ENCODE measurements at regions not wholly inside any gene's neighbourhood (a gene's known extent, or its start where the extent isn't known, plus 50 kb on each side); places are given as distances from the start of the nearest gene placed in this dataset.

DNA sequence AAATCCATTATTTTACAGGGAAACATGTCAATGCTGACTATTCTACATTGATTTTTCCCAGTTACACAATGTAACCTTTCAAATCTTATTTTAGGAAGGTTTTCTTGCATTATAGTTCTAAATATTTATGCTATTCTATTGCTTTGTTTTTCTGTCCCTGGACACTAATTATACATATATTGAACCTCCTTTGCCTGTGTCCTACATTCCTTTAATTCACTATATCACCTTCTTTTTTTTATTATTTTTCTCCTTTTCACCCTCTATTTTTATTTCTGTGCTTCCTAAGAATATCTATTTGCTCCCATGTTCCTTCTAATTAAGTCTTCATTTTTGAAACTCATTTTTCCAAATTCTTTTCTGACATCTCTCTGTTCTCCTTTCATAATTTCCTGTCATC lies 259.2 kb downstream of the TJP1 start:
- no peak for TF ChIP-seq GABPA (IDR thresholded peaks at IDR 0.05; ENCODE audit: borderline replicate concordance, insufficient read depth, low read length)
- TF ChIP-seq, protein P1, sequence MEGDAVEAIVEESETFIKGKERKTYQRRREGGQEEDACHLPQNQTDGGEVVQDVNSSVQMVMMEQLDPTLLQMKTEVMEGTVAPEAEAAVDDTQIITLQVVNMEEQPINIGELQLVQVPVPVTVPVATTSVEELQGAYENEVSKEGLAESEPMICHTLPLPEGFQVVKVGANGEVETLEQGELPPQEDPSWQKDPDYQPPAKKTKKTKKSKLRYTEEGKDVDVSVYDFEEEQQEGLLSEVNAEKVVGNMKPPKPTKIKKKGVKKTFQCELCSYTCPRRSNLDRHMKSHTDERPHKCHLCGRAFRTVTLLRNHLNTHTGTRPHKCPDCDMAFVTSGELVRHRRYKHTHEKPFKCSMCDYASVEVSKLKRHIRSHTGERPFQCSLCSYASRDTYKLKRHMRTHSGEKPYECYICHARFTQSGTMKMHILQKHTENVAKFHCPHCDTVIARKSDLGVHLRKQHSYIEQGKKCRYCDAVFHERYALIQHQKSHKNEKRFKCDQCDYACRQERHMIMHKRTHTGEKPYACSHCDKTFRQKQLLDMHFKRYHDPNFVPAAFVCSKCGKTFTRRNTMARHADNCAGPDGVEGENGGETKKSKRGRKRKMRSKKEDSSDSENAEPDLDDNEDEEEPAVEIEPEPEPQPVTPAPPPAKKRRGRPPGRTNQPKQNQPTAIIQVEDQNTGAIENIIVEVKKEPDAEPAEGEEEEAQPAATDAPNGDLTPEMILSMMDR (IDR thresholded peaks at IDR 0.05; ENCODE audit: control extremely low read depth in 1 of 3, insufficient read depth in 1 of 3, low read depth in 1 of 3, low read length in 3 of 3): no peak
- no peak for TF ChIP-seq RNF2 (IDR thresholded peaks at IDR 0.05; ENCODE audit: borderline replicate concordance, low read depth, low read length, missing control alignments, poor library complexity, severe bottlenecking)
- TF ChIP-seq BACH1 (IDR thresholded peaks at IDR 0.05; ENCODE audit: low read length): no peak
- TF ChIP-seq HDAC6 (IDR thresholded peaks at IDR 0.05; ENCODE audit: low read depth, low read length): no peak

Data from H1 (cell line).